ENCODE measurements at regions not wholly inside any gene's neighbourhood (a gene's known extent, or its start where the extent isn't known, plus 50 kb on each side); places are given as distances from the start of the nearest gene placed in this dataset.

GRCh38 chr7:25847336-25848070, 304.5 kb upstream of the NFE2L3 start:
- TF ChIP-seq CTCF (IDR thresholded peaks at IDR 0.05; ENCODE audit: insufficient read depth, low read depth, low read length) (no peak), EZH2 (IDR thresholded peaks at IDR 0.05; ENCODE audit: insufficient read depth, low read length) (no peak)

Measured in astrocyte (in vitro differentiated cells and primary cell).